GM12892 (cell line): ENCODE measurements at regions not wholly inside any gene's neighbourhood (a gene's known extent, or its start where the extent isn't known, plus 50 kb on each side); places are given as distances from the start of the nearest gene placed in this dataset.
"Not testable (repeated sequence)": the region's sequence is repeated elsewhere in the genome, so short reads cannot be mapped to it uniquely, and the experiment has no call there.

ENCODE experiments used
- POLR2A ChIP-seq: IDR thresholded peaks from 2 replicates; pipeline ENCODE4 v1.6.1; 2011; ENCODE audit warnings: low read depth, low read length, control low read depth
- POLR2AphosphoS5 ChIP-seq: IDR thresholded peaks from 2 replicates; pipeline ENCODE4 v1.6.1; 2011; ENCODE audit warnings: low read depth, low read length, control low read depth
- TAF1 ChIP-seq: IDR thresholded peaks from 2 replicates; pipeline ENCODE4 v1.6.1; 2011; ENCODE audit warnings: low read depth, mild to moderate bottlenecking, control low read depth, low read length, borderline replicate concordance

DNA sequence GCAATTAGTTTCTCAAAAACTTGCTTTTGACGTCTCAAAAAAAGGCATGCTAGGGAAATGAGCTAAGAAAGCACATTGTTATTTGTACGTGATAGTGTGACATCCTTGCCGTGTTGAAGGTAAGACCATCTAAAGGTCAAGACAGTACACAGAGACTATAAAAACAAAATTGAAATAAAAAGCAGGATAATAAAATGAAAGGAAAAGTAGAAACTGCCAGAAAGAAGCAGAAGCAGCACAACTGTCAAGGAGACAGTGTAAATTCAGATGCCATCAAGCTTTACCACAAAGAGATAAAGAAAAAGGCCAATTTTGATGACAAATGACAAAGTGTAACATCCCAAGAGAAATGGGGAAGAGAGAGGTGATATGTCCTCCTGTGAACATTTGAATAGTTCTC is 76.5 kb downstream of the RGS2 start:
- not testable (repeated sequence) for TF ChIP-seq POLR2AphosphoS5, POLR2A, TAF1
